ENCODE measurements at regions not wholly inside any gene's neighbourhood (a gene's known extent, or its start where the extent isn't known, plus 50 kb on each side); places are given as distances from the start of the nearest gene placed in this dataset.

DNA sequence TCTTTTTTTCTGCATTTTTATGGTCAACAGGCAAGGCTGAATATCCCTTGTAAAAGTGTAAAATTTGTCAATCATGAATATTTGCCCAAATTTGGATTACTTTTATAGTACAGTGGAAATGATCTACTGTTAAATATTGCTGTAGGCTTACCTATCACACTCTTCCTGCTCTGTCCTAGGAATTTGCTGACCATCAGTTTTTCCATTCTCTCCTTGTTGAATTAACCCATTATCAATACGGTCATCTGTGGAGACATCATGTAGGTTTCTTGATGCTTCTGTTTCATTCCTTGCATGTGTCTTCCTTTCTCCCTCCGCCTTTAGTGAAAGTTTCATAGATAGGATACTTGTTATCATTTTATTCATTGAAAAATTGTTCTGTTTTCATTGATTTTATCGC is 139.6 kb upstream of the TUBA3C start:
- TF ChIP-seq CTCF (conservative IDR thresholded peaks at IDR 0.05; ENCODE audit: low read depth, low read length) (no peak), POLR2A (IDR thresholded peaks at IDR 0.05; ENCODE audit: low read depth, low read length) (no peak), RFX5 (IDR thresholded peaks at IDR 0.05; ENCODE audit: low read depth, low read length) (no peak), SMC3 (IDR thresholded peaks at IDR 0.05; ENCODE audit: low read depth, low read length) (no peak), RCOR1 (IDR thresholded peaks at IDR 0.05; ENCODE audit: insufficient replicate concordance, low read length) (no peak)
- TF ChIP-seq, protein P1, sequence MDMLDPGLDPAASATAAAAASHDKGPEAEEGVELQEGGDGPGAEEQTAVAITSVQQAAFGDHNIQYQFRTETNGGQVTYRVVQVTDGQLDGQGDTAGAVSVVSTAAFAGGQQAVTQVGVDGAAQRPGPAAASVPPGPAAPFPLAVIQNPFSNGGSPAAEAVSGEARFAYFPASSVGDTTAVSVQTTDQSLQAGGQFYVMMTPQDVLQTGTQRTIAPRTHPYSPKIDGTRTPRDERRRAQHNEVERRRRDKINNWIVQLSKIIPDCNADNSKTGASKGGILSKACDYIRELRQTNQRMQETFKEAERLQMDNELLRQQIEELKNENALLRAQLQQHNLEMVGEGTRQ (IDR thresholded peaks at IDR 0.05; ENCODE audit: low read depth, low read length), result no peak

Measured in IMR-90 (cell line).